ENCODE measurements at regions not wholly inside any gene's neighbourhood (a gene's known extent, or its start where the extent isn't known, plus 50 kb on each side); places are given as distances from the start of the nearest gene placed in this dataset.

GRCh38 chr14:106802413-106803364, 1276.3 kb downstream of the TMEM121 start:
- no peaks in the 10 kb centered on the region for H3K79me2 ChIP-seq (ENCODE audit: control insufficient read depth, insufficient read depth, low read length)
- no peak overlapping the region for H3K4me2 ChIP-seq (replicated peaks; ENCODE audit: low read depth, low read length, poor library complexity, severe bottlenecking)
- ChIA-PET POLR2A (no interaction called here), CTCF (interaction anchor here (1.3 to 1.9 kb wide), 3 partner anchors 9 to 70 kb away, joined by 3 to 9 read pairs (median 3); no protein-coding TSS in a partner anchor)
- H3K9ac ChIP-seq (ENCODE audit: low read length): no peak overlapping the region
- intact Hi-C loops (cut with micrococcal nuclease): no loop called here
- Mint-ChIP-seq H3K9me3 (ENCODE audit: insufficient read depth) (no peaks in the 10 kb centered on the region), H3K27ac (no peak overlapping the region), H3K27me3 (peaks cover 41% of the 10 kb centered on the region), H3K4me1 (no peaks in the 10 kb centered on the region), H3K4me3 (no peak overlapping the region)
- TF ChIP-seq EZH2 (IDR thresholded peaks at IDR 0.05; ENCODE audit: borderline replicate concordance, insufficient read depth, low read depth, low read length, poor library complexity, severe bottlenecking): no peak
- TF ChIP-seq, protein P1, sequence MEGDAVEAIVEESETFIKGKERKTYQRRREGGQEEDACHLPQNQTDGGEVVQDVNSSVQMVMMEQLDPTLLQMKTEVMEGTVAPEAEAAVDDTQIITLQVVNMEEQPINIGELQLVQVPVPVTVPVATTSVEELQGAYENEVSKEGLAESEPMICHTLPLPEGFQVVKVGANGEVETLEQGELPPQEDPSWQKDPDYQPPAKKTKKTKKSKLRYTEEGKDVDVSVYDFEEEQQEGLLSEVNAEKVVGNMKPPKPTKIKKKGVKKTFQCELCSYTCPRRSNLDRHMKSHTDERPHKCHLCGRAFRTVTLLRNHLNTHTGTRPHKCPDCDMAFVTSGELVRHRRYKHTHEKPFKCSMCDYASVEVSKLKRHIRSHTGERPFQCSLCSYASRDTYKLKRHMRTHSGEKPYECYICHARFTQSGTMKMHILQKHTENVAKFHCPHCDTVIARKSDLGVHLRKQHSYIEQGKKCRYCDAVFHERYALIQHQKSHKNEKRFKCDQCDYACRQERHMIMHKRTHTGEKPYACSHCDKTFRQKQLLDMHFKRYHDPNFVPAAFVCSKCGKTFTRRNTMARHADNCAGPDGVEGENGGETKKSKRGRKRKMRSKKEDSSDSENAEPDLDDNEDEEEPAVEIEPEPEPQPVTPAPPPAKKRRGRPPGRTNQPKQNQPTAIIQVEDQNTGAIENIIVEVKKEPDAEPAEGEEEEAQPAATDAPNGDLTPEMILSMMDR (IDR thresholded peaks at IDR 0.05): no peak
- no peaks in the 10 kb centered on the region for H3K4me1 ChIP-seq (ENCODE audit: control insufficient read depth in 2 of 2, insufficient read depth in 2 of 2, low read length in 2 of 2)
- peak; percentile 34 for DNase-seq
- H3K27me3 ChIP-seq (replicated peaks in 1 of 4; ENCODE audit: control extremely low read depth in 1 of 4, control insufficient read depth in 3 of 4, insufficient read depth in 4 of 4, low read length in 3 of 4): peaks cover 0 to 15% (median 6%) of the 10 kb centered on the region in 4 experiments
- H3K9me3 ChIP-seq (ENCODE audit: control extremely low read depth in 1 of 3, control insufficient read depth in 2 of 3, insufficient read depth in 1 of 3, low read length in 2 of 3): no peaks in the 10 kb centered on the region
- H3K36me3 ChIP-seq (replicated peaks in 1 of 2; ENCODE audit: control extremely low read depth in 1 of 2, control insufficient read depth in 1 of 2, extremely low read depth in 1 of 2, insufficient read depth in 2 of 2, low read length in 1 of 2): no peaks in the 10 kb centered on the region
- H2AFZ ChIP-seq (ENCODE audit: insufficient read depth, low read depth, low read length, poor library complexity, severe bottlenecking): no peak overlapping the region
- H3K4me3 ChIP-seq (ENCODE audit: control extremely low read depth in 1 of 5, extremely low read depth in 1 of 5, insufficient read depth in 1 of 5, low read depth in 2 of 5, low read length in 4 of 5): no peak overlapping the region
- no peak overlapping the region for H3K27ac ChIP-seq (ENCODE audit: low read length in 2 of 2)
- H4K20me1 ChIP-seq (ENCODE audit: control insufficient read depth, insufficient read depth, low read length, poor library complexity, severe bottlenecking): no peaks in the 10 kb centered on the region
- no peak for ATAC-seq (ENCODE audit: low read depth)
- WGBS (ENCODE audit: insufficient coverage): 57% methylated on average over 23 of the region's 26 CpGs

DNA sequence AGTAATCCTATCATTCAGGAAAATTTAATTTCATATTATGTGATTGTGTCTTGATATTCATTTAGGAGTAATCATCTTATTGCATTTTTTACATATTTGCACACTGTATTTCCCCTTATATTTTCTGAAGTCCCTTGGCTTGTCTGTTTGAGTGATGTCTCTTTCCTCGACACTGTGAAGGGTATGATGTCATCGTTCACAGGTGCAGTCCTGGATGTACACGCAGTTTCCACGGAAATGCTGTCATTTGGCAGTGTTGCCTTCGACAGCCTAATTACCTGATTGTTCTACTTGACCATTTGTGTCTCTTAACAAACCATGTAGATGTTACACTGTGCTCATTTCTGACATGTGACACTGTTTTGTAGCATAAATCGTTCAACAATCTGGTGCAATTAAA, 1277.0 kb downstream of the TMEM121 start:
- no peak overlapping the region for H3K4me3 Mint-ChIP-seq
- intact Hi-C loops (cut with micrococcal nuclease): no loop called here
- ATAC-seq (ENCODE audit: low read depth): no peak
- Histone ChIP-seq H2AFZ (ENCODE audit: insufficient read depth, low read depth, low read length, poor library complexity, severe bottlenecking) (no peak overlapping the region), H3K79me2 (ENCODE audit: control insufficient read depth, insufficient read depth, low read length) (no peaks in the 10 kb centered on the region), H3K4me2 (replicated peaks; ENCODE audit: low read depth, low read length, poor library complexity, severe bottlenecking) (no peak overlapping the region), H3K9ac (ENCODE audit: low read length) (no peak overlapping the region), H3K9me3 (ENCODE audit: control extremely low read depth in 1 of 3, control insufficient read depth in 2 of 3, insufficient read depth in 1 of 3, low read length in 2 of 3) (no peaks in the 10 kb centered on the region), H3K4me3 (ENCODE audit: control extremely low read depth in 1 of 5, extremely low read depth in 1 of 5, insufficient read depth in 1 of 5, low read depth in 2 of 5, low read length in 4 of 5) (no peak overlapping the region), H3K27me3 (replicated peaks in 1 of 4; ENCODE audit: control extremely low read depth in 1 of 4, control insufficient read depth in 3 of 4, insufficient read depth in 4 of 4, low read length in 3 of 4) (peaks cover 0 to 15% (median 6%) of the 10 kb centered on the region in 4 experiments), H3K27ac (ENCODE audit: low read length in 2 of 2) (no peak overlapping the region), H4K20me1 (ENCODE audit: control insufficient read depth, insufficient read depth, low read length, poor library complexity, severe bottlenecking) (no peaks in the 10 kb centered on the region), H3K4me1 (ENCODE audit: control insufficient read depth in 2 of 2, insufficient read depth in 2 of 2, low read length in 2 of 2) (no peaks in the 10 kb centered on the region), H3K36me3 (replicated peaks in 1 of 2; ENCODE audit: control extremely low read depth in 1 of 2, control insufficient read depth in 1 of 2, extremely low read depth in 1 of 2, insufficient read depth in 2 of 2, low read length in 1 of 2) (no peaks in the 10 kb centered on the region)
- no peak for DNase-seq
- H3K4me1 Mint-ChIP-seq: no peaks in the 10 kb centered on the region
- TF ChIP-seq, protein P1 (IDR thresholded peaks at IDR 0.05): no peak
- no peak for TF ChIP-seq EZH2 (IDR thresholded peaks at IDR 0.05; ENCODE audit: borderline replicate concordance, insufficient read depth, low read depth, low read length, poor library complexity, severe bottlenecking)
- no peak overlapping the region for H3K27ac Mint-ChIP-seq
- no peaks in the 10 kb centered on the region for H3K9me3 Mint-ChIP-seq (ENCODE audit: insufficient read depth)
- CTCF ChIA-PET: interaction anchor here (1.1 to 1.9 kb wide), 3 partner anchors 13 to 69 kb away, joined by 3 to 9 read pairs (median 5); no protein-coding TSS in a partner anchor
- H3K27me3 Mint-ChIP-seq: peaks cover 37% of the 10 kb centered on the region
- 70% methylated on average over 6 of the region's 6 CpGs for WGBS (ENCODE audit: insufficient coverage)
- POLR2A ChIA-PET: no interaction called here
